Ovary (tissue), 7 donors: ENCODE measurements at regions not wholly inside any gene's neighbourhood (a gene's known extent, or its start where the extent isn't known, plus 50 kb on each side); places are given as distances from the start of the nearest gene placed in this dataset.
A peak's percentile ranks its signal among the peaks of the same experiment; 100 is the strongest.

ENCODE experiments used
- DNase-seq, 5 donors: peaks; one replicate each; pipeline ENCODE4 v3.0.0-alpha.2; 2019 to 2020
- H3K27ac ChIP-seq, 2 donors: fragments of 200-600 bp; one replicate each; pipeline versions ENCODE4 v1.5.1 to v1.8.0; 2019 to 2022
- H3K27me3 ChIP-seq: fragments of 200-600 bp; one replicate; pipeline ENCODE4 v1.8.0; 2022
- H3K36me3 ChIP-seq: fragments of 200-600 bp; sonication (generic); one replicate; pipeline ENCODE4 v1.5.1; 2019
- H3K4me1 ChIP-seq: one replicate; pipeline ENCODE4 v1.8.1; 2013; ENCODE audit warnings: mild to moderate bottlenecking, moderate library complexity; ENCODE audit not compliant: insufficient read depth
- H3K4me3 ChIP-seq: fragments of 200-600 bp; sonication (generic); one replicate; pipeline ENCODE4 v1.5.1; 2017
- H3K9me3 ChIP-seq, 2 donors: fragments of 200-600 bp in 1 of 2; sonication (generic) in 1 of 2; one replicate each; pipeline versions ENCODE4 v1.5.1 to v1.8.1; 2013 to 2019; ENCODE audit warnings: mild to moderate bottlenecking in 1 of 2, moderate library complexity in 1 of 2
- EP300 ChIP-seq: sonication (generic); formaldehyde crosslinking; IDR thresholded peaks from one replicate; pipeline ENCODE4 v1.6.1; 2017; ENCODE audit warnings: antibody characterized with exemption
- POLR2A ChIP-seq: fragments of 450-650 bp; IDR thresholded peaks from one replicate; pipeline ENCODE4 v1.6.1; 2017; ENCODE audit warnings: antibody characterized with exemption, mild to moderate bottlenecking, moderate library complexity
- WGBS, 3 donors: extraction: QIAGEN DNeasy Blood & Tissue Kit in 1 of 3; methylation state at CpG; one replicate each; pipeline versions ENCODE4 v1.1.5 to v1.1.7; 2013 to 2017; 5-methylcytosine and 5-hydroxymethylcytosine counted together
- intact Hi-C, 4 donors: fragments of 100-400 bp; cut with DNase I; formaldehyde crosslinking; loops; one replicate each; pipeline versions ENCODE4 v1.11.0 to v1.15.1; 2022 to 2023
- TF ChIP-seq, protein P1 (sequence below), 3 donors: fragments of 450-650 bp in 2 of 3; fragments of 200-600 bp in 1 of 3; IDR thresholded peaks; one replicate each; pipeline versions ENCODE4 v1.5.1 to v1.8.0; 2016 to 2022; ENCODE audit warnings: antibody characterized with exemption in 3 of 3, mild to moderate bottlenecking in 1 of 3
- donor health status: DM: no; HTN: no; CAD: no; lungs with moderate emphysema.
- donor health status: DM: no; HTN: no; CAD: no.
- donor health status: Bipolar disorder and iron deficiency.
- donor health status: DM: no; HTN: no; CAD: no.
- donor health status: DM: yes; HTN: yes; CAD: no.

GRCh38 chr6:154648888-154649205 lies 84.4 kb upstream of the SCAF8 start:
- 77 to 94% (median 93%) methylated on average over 7 of the region's 7 CpGs for WGBS, 3 donors
- H3K4me3 ChIP-seq: no peak overlapping the region
- H3K36me3 ChIP-seq: no peaks in the 10 kb centered on the region
- peaks cover 3% of the 10 kb centered on the region for H3K4me1 ChIP-seq
- H3K27me3 ChIP-seq: no peaks in the 10 kb centered on the region
- H3K27ac ChIP-seq: no peak overlapping the region
- no peaks in the 10 kb centered on the region for H3K9me3 ChIP-seq
- intact Hi-C loops: no loop called here
- no peak for DNase-seq
- TF ChIP-seq, protein P1, sequence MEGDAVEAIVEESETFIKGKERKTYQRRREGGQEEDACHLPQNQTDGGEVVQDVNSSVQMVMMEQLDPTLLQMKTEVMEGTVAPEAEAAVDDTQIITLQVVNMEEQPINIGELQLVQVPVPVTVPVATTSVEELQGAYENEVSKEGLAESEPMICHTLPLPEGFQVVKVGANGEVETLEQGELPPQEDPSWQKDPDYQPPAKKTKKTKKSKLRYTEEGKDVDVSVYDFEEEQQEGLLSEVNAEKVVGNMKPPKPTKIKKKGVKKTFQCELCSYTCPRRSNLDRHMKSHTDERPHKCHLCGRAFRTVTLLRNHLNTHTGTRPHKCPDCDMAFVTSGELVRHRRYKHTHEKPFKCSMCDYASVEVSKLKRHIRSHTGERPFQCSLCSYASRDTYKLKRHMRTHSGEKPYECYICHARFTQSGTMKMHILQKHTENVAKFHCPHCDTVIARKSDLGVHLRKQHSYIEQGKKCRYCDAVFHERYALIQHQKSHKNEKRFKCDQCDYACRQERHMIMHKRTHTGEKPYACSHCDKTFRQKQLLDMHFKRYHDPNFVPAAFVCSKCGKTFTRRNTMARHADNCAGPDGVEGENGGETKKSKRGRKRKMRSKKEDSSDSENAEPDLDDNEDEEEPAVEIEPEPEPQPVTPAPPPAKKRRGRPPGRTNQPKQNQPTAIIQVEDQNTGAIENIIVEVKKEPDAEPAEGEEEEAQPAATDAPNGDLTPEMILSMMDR (IDR thresholded peaks at IDR 0.05): no peak
- TF ChIP-seq EP300 (no peak), POLR2A (no peak)

DNA sequence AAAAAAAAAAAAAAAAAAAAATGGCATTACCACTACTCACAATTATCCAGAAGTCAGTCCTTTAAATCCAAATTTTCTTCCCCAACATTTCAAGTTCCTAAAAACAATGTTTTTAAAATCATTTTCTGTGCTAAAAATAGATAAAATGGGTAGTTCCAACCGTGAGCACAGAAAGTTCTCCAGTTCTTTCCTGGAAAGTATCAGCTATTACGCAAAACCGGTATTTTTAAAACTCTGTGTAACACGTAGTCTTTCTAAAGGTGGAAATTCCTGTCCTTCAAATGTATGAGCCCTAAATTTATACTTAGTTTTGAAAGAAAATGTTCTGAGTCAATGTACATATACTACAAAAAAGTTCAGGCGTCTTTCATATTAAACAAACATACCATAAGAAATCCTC lies 83.5 kb upstream of the SCAF8 start:
- intact Hi-C loops: no loop called here
- DNase-seq: no peak
- Histone ChIP-seq H3K27me3 (no peaks in the 10 kb centered on the region), H3K9me3 (no peaks in the 10 kb centered on the region), H3K4me1 (peaks cover 3% of the 10 kb centered on the region), H3K36me3 (no peaks in the 10 kb centered on the region), H3K27ac (no peak overlapping the region), H3K4me3 (no peak overlapping the region)
- WGBS, 3 donors: 27 to 35% (median 31%) methylated on average over 5 of the region's 5 CpGs
- TF ChIP-seq, protein P1 (IDR thresholded peaks at IDR 0.05): no peak
- no peak for TF ChIP-seq EP300
- no peak for TF ChIP-seq POLR2A

DNA sequence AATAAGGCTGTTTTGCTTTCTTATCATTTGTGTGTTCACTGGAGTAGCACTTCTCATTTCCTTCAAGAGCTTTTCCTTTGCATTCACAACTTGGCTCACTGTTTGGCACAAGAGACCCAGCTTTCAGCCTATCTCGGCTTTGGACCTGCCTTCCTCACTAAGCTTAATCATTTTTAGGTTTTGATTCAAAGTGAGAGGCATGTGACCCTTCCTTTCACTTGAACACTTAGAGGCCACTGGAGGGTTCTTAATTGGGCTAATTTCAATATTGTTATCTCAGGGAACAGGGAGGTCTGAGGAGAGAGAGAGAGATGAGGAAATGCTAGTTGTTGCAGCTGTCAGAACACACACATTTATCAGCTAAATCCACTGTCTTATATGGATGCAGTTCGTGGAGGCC lies 82.9 kb upstream of the SCAF8 start:
- Histone ChIP-seq H3K9me3 (no peaks in the 10 kb centered on the region), H3K27ac (no peak overlapping the region), H3K4me3 (no peak overlapping the region), H3K4me1 (peaks cover 3% of the 10 kb centered on the region), H3K36me3 (no peaks in the 10 kb centered on the region), H3K27me3 (no peaks in the 10 kb centered on the region)
- peak in 1 of 5 donors; percentile 11 for DNase-seq
- intact Hi-C loops: no loop called here
- TF ChIP-seq EP300: no peak
- no peak for TF ChIP-seq POLR2A
- TF ChIP-seq, protein P1 (IDR thresholded peaks at IDR 0.05): no peak
- 23 to 28% (median 24%) methylated on average over 2 of the region's 2 CpGs for WGBS, 3 donors

DNA sequence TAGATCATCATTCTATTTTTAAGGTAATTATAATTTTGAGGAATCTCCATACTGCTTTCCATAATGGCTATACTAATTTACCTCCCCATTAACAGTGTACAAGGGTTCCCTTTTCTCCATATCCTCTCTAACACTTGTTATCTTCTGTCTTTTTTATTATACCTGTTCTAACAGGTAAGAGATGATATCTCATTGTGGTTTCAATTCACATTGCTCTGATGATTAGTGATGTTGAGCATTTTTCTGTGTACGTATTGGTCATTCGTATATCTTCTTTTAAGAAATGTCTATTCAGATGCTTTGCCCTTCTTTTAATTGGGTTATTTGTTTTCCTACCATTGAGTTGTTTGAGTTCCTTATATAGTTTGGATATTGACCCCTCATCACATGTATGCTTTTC lies 81.6 kb upstream of the SCAF8 start:
- DNase-seq: no peak
- Histone ChIP-seq H3K4me3 (no peak overlapping the region), H3K36me3 (no peaks in the 10 kb centered on the region), H3K4me1 (peaks cover 3% of the 10 kb centered on the region), H3K27ac (no peak overlapping the region), H3K9me3 (no peaks in the 10 kb centered on the region), H3K27me3 (no peaks in the 10 kb centered on the region)
- TF ChIP-seq, protein P1 (IDR thresholded peaks at IDR 0.05): no peak
- no peak for TF ChIP-seq POLR2A
- TF ChIP-seq EP300: no peak
- WGBS, 3 donors: 98% methylated on average over 2 of the region's 2 CpGs
- intact Hi-C loops: no loop called here

GRCh38 chr6:154653385-154653784 lies 79.8 kb upstream of the SCAF8 start:
- Histone ChIP-seq H3K4me1 (peaks cover 3% of the 10 kb centered on the region), H3K36me3 (no peaks in the 10 kb centered on the region), H3K27me3 (no peaks in the 10 kb centered on the region), H3K4me3 (no peak overlapping the region), H3K9me3 (no peaks in the 10 kb centered on the region), H3K27ac (no peak overlapping the region)
- TF ChIP-seq EP300: no peak
- TF ChIP-seq POLR2A: no peak
- TF ChIP-seq, protein P1 (IDR thresholded peaks at IDR 0.05): no peak
- intact Hi-C loops: no loop called here
- 1 to 9% (median 4%) methylated on average over 3 of the region's 3 CpGs for WGBS, 3 donors
- no peak for DNase-seq
